GM18873 (cell line): ENCODE measurements at regions not wholly inside any gene's neighbourhood (a gene's known extent, or its start where the extent isn't known, plus 50 kb on each side); places are given as distances from the start of the nearest gene placed in this dataset.
"Not testable (repeated sequence)": the region's sequence is repeated elsewhere in the genome, so short reads cannot be mapped to it uniquely, and the experiment has no call there.

Experiments
- ATAC-seq: cut with Tn5 transposase; IDR thresholded peaks from one replicate; pipeline ENCODE4 v1.9.1; 2021; ENCODE audit warnings: mild to moderate bottlenecking, moderate library complexity, moderate number of reproducible peaks; ENCODE audit not compliant: unreplicated experiment, low FRiP score

- ATAC-seq, result no peak
These were observed 56.7 kb upstream of the LRFN5 start for GRCh38 chr14:41549821-41550607.

GRCh38 chr14:41549282-41549681 lies 57.4 kb upstream of the LRFN5 start:
- ATAC-seq, result no peak

DNA sequence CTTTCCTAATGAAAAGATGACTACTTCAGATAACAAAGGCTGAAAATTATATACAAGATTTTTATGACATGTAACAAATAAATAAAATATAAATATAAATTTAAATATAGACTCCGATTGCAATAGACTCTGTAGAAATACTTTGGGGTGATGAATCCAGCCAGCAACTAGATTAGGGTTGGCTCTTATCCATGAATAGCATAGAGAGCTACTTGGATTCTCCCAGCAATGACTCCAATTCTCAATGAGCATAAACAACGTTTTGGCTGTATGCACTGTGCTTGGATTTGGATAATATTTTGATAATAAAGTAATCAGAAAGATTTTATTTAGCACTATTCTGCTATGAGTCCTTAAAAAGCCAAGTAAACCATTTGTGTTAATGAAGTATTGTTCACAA lies 58.0 kb upstream of the LRFN5 start:
- ATAC-seq, result no peak

- ATAC-seq, result no peak
These were observed 65.3 kb upstream of the LRFN5 start for GRCh38 chr14:41541333-41541732.

DNA sequence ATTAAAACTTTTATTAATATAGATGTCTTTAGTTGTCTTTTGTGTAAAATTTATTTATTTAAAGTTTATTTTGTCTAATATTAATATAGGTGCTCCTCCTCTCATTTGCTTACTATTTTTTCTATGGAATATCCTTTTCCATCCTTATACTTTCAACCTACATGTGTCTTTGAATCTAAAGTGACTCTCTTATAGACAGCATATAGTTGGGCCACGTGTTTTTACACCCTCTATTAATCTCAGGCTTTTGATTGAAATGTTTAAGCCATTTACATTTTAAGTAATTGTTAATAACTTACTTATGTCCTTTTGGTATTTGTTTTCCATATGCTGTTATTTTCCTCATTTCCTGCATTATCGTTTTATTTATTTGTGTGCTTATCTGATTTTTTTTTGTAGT lies 74.4 kb upstream of the LRFN5 start:
- no peak for ATAC-seq

- no peak for ATAC-seq
These were observed 84.8 kb upstream of the LRFN5 start for GRCh38 chr14:41521891-41522290.

DNA sequence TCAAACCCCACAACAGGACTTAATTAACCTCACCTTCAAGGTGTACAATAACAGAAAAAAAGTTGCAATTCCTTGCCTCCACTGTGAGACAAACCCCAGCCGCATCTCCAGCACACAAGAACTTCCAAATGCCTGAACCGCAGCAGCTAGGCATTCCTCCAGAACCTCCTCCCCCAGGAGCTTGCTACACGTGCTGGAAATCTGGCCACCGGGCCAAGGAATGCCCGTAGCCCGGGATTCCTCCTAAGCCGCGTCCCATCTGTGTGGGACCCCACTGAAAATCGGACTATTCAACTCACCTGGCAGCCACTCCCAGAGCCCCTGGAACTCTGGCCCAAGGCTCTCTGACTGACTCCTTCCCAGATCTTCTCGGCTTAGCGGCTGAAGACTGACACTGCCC lies 88.6 kb upstream of the LRFN5 start:
- ATAC-seq, result not testable (repeated sequence)

- no peak for ATAC-seq
These were observed 100.1 kb upstream of the LRFN5 start for GRCh38 chr14:41506552-41506951.

- ATAC-seq, result no peak
These were observed 101.2 kb upstream of the LRFN5 start for GRCh38 chr14:41505491-41505890.

DNA sequence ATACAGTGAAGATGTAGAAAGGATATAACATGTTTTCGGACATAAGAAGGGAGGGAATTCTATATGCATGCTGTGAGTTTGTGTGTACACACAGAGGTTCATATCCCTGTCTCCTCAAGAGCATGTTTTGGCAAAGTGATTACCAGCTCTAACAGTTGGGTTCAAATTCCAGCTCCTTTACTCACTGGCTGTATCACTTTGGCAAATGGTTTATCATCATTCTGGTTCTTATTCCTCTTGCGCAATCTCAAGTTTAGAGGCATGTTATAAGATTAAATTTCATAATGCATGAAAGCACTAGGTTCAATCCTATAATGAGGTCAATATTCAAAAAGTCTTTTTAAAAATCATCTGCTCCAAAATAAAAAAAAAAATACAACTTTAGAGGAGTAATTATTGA lies 107.7 kb upstream of the LRFN5 start:
- no peak for ATAC-seq

- ATAC-seq, result no peak
These were observed 116.4 kb upstream of the LRFN5 start for GRCh38 chr14:41490323-41490722.

DNA sequence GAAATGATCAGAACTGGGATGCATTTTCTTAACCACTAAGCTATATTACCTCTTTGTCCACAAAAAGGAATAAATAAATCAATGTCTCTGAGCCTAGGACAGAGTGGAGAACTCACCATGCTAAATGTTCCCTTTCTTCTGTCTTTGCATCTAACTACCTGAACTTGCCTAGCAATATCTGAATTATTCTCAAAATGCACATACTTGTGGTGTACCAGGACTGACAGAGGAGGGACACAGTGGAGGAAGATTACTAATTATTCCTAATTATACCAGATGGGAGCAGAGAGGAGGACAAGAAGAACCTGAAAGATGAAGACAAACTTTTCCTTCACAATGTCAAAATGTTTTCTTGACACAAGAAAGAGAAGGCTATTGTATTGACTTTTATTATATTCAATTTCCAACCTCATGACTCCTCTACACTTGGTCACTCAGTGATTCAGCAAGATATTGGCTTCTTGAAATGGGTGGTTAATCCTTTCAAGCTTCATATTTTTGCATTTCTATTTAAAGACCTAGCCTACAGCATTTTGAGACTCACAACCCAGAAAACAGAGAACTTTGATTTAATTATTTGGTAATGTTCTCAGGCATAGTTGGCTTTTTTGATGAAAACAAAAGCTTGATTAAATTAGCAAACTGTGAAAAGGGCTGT lies 117.2 kb upstream of the LRFN5 start:
- no peak for ATAC-seq

DNA sequence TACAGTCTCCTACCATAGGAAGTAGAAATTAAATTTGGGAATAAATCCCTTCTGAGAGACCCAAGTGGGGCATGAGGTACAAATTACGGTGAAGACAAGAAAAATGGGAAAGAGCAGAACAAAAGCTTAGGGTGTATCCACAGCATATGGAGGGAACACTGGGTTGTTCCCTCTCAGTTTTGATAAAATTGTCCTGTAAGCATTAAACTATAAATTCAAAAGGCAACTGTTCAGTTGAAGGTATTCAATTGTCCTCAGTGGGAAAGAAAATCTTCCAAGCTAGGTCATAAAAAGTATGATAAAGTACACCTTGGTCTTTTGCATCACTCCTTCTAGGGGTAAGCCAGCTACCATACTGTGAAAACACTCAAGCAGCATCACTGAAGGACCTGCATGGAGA lies 118.3 kb upstream of the LRFN5 start:
- ATAC-seq, result no peak

GRCh38 chr14:41482861-41483260 lies 123.8 kb upstream of the LRFN5 start:
- no peak for ATAC-seq

DNA sequence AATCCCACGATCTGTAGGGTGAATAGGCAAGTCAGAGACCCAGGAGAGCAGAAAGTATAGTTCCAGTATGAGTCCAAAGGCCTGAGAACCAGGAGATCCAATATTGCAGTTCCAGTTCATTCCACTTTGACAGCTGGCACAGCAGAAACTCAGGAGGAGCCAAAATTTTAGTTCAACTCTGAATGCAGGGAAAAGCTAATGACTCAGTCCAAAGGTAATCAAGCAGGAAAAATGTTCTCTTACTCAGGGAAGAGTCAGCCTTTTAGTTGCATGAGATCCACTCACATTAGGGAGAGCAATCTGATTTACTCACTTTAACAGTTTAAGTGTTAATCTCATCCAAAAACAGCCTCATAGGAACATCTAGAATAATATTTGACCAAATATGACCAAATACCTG lies 130.2 kb upstream of the LRFN5 start:
- ATAC-seq, result no peak

GRCh38 chr14:41461380-41461779 lies 145.3 kb upstream of the LRFN5 start:
- no peak for ATAC-seq

DNA sequence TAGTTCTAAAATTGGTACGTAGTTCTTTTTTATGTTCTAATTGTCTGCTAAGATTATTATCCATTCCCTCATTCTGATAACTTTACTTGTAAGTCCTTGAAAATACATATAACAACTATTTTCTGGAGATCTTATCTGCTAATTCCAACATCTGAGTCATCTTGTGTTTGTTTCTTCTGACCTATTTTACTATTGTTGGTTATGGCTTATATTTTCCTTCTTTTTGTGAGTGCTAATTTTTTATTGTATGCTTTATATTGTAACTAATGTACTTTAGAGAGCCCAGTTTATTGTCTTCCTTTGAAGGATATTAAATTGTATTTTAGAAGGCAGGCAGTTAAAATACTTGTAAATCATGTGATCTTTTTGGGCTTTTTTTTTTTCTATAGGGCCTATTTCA lies 149.3 kb upstream of the LRFN5 start:
- ATAC-seq, result no peak

GRCh38 chr14:41449066-41449465 lies 157.6 kb upstream of the LRFN5 start:
- ATAC-seq, result no peak

GRCh38 chr14:41446008-41446407 lies 160.7 kb upstream of the LRFN5 start:
- no peak for ATAC-seq

- ATAC-seq, result no peak
These were observed 183.2 kb upstream of the LRFN5 start for GRCh38 chr14:41423503-41423902.

GRCh38 chr14:41421308-41421707 lies 185.4 kb upstream of the LRFN5 start:
- ATAC-seq, result not testable (repeated sequence)

DNA sequence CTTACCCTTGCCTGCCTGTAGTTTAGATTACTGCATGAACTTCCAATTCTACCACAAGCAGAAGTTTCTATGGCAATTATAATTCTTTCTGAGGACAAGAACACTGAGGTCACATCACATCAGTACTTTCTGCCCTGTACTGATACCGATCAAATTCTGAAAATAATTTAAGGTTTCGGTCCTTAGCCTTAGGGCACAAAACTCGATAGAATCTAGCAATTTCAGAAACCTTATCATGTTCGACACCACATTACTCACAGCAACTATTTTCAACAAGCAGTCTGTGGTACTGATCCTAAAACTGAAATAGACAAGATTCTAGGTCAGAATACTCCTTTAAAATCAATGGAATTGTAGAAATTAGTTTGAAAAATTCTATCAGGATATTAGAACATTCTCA lies 187.0 kb upstream of the LRFN5 start:
- no peak for ATAC-seq
